HG03095 (cell line): ENCODE measurements at regions not wholly inside any gene's neighbourhood (a gene's known extent, or its start where the extent isn't known, plus 50 kb on each side); places are given as distances from the start of the nearest gene placed in this dataset.
"Not testable (repeated sequence)": the region's sequence is repeated elsewhere in the genome, so short reads cannot be mapped to it uniquely, and the experiment has no call there.

Experiments
- ATAC-seq: cut with Tn5 transposase; IDR thresholded peaks from one replicate; pipeline ENCODE4 v1.9.1; 2021; ENCODE audit warnings: moderate library complexity; ENCODE audit not compliant: unreplicated experiment

DNA sequence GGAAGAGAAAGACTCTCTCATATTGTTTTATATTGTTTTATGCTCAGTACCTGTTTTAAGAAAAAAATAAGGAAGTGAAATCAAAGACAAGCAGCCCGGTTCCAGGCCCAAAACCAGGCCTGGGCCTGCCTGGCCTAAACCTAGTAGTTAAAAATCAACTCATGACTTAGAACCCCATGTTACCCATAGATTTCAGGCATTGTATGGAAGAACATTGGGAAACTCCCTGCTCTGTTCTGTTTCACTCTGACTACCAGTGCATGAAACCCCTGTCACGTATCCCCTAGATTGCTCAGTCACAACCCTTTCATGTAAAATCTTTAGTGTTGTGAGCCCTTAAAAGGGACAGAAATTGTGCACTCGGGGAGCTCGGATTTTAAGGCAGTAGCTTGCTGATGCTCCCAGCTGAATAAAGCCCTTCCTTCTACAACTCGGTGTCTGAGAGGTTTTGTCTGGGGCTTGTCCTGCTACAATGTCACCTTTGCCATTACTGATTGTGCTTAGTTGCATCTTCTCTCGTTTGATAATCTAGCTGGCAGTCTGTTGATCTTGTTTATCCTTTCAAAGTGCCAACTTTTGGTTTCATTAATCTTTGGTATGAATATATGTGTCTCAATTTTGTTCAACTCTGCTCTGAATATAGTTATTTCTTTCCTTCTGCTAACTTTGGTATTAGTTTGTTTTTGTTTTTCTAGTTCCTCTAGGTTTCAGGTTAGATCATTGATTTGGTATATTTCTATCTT lies 842.8 kb upstream of the NDST4 start:
- not testable (repeated sequence) for ATAC-seq

DNA sequence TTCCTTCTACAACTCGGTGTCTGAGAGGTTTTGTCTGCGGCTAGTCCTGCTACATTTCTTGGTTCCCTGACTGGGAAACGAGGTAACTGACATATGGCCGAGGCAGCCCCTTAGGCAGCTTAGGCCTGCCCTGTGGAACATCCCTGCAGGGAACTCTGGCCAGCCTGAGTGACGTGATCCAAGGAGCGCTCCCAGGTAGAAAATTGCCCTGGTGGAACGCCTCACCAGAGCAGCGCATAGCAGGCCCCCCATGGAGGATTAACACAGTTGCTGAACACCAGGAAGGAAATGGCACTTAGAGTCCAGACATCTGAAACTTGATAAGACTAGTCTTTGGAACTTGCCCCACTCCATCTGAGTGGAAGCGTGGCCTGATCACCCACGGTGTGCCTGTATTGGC lies 837.4 kb upstream of the NDST4 start:
- ATAC-seq, result peak; percentile 19

DNA sequence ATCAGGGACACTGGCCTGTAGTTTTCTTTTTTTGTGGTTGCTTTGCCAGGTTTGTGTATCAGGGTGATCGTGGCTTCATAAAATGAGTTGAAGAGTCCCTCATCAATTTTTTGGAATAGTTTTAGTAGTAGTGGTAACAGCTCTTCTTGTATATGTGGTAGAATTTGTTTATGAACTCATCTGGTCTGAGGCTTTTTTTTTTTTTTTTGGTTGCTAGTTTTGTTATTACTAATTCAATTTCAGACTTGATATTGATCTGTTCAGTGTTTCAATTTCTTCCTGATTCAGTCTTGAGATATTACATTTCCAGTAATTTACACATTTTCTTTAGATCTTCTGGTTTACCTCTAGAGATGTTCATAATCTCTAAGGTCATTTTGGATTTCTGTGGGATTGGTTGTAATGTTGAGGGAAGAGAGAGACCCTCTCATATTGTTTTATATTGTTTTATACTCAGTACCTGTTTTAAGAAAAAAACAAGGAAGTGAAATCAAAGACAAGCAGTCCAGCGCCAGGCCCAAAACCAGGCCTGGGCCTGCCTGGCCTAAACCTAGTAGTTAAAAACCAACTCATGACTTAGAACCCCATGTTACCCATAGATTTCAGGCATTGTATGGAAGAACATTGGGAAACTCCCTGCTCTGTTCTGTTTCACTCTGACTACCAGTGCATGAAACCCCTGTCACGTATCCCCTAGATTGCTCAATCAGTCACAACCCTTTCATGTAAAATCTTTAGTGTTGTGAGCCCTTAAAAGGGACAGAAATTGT lies 836.7 kb upstream of the NDST4 start:
- peak; percentile 66 for ATAC-seq

DNA sequence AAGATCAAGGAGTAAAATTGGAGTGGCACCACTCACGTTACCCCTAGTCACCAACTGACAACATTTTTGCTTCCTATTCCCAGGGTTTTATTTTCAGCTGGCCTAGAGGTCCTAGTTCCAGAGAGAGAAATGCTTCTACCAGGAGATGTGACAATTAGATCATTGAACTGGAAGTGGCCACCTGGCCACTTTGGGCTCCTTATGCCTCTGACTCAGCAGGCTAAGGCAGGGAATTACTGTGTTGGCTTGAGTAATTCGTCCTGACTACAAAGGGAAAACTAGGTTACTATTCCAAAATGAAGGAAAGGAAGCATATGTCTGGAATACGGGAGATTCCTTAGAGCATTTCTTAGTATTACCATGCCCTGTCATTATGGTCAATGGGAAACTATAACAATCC lies 831.6 kb upstream of the NDST4 start:
- no peak for ATAC-seq

DNA sequence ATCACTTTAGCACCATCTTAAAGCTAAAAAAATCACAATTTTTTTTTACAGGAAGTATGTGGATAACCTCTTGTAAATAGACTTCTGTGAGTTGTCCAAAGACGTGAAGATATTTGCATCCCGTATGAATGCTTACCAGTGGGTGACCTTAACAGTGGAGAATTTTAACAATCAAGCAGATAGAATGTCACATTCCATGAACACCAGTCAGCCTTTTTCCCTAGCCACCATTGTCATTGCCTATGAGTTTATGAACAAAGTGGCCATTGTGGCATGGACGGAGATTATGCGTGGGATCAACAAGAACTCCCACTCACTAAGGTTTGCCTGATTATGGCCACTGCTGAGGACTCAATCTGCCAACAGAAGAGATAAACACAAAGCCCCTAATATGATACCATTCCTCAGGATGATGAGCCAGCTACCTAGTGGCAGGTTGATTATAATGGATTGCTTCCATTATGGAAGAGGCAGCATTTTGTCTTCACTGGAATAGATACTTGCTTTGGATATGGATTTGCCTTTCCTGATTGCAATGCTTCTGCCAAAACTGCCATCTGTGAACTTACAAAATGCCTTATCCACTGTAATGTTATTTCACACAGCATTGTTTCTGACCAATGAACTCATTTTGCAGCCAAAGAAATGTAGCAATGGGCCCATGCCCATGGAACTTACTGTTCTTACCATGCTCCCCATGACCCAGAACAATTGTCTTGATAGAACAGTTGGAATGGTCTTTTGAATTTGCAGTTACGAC lies 830.9 kb upstream of the NDST4 start:
- ATAC-seq, result no peak

GRCh38 chr4:115938764-115939443 lies 825.5 kb upstream of the NDST4 start:
- ATAC-seq, result no peak

GRCh38 chr4:115929373-115929772 lies 816.0 kb upstream of the NDST4 start:
- no peak for ATAC-seq

DNA sequence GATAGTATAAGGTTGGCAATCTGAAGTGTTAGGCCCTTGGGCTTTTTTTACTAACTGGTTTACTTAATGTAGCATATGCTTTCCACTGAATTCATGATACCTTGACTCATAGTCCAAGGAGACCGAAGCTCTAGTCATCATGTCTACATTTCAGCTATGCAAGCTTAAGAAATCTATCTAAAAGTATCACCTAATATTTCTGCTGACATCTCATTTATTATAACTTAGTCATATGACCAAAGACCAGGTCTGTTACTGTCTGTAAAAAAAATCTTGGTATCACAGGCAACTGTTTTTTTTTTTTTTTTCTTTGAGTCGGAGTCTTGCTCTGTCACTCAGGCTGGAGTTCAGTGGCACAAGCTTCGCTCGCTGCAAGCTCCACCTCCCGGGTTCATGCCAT lies 814.0 kb upstream of the NDST4 start:
- ATAC-seq, result no peak

DNA sequence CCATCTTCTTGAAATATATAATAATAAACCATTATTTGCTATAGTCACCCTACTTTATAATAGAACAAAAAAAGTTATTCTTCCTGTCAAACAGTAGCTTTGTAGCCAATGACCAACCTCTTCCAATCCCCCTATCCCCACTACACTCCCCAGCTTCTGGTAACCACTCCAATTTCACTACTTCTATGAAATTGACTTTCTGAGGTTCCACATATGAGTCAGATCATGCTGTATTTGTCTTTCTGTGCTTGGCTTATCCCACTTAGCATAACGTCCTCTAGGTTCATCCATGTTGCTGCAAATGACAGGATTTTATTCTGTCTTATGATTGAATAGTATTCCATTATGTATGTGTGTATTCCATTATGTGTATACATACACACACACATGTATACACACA lies 809.7 kb upstream of the NDST4 start:
- no peak for ATAC-seq

- ATAC-seq, result no peak
These were observed 807.2 kb upstream of the NDST4 start for GRCh38 chr4:115920637-115921036.

GRCh38 chr4:115918149-115918548 lies 804.7 kb upstream of the NDST4 start:
- no peak for ATAC-seq

- ATAC-seq, result no peak
These were observed 793.0 kb upstream of the NDST4 start for GRCh38 chr4:115906428-115906827.

GRCh38 chr4:115883847-115884246 lies 770.4 kb upstream of the NDST4 start:
- no peak for ATAC-seq

DNA sequence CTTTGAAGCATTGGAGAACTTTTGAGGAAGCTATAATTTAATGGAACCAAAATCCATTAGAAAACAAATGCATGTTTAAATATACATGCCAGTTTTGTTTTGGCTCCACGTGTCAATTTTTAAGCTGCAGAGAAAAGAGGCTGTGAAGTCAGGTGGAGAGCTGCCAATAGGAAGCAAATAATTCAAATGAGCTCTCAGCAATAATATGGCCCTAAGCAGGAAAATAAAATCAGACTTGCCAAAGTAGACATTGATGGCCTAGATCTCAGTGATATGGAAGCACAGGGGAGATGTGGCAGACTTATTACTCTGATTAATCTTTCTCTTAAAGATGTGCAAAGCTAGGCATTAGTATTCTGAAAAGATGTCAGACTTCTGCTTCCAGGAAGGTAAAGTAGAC lies 769.8 kb upstream of the NDST4 start:
- no peak for ATAC-seq

- ATAC-seq, result no peak
These were observed 759.6 kb upstream of the NDST4 start for GRCh38 chr4:115873048-115873447.

GRCh38 chr4:115871596-115871995 lies 758.2 kb upstream of the NDST4 start:
- no peak for ATAC-seq

GRCh38 chr4:115866364-115866896 lies 753.0 kb upstream of the NDST4 start:
- ATAC-seq, result no peak

DNA sequence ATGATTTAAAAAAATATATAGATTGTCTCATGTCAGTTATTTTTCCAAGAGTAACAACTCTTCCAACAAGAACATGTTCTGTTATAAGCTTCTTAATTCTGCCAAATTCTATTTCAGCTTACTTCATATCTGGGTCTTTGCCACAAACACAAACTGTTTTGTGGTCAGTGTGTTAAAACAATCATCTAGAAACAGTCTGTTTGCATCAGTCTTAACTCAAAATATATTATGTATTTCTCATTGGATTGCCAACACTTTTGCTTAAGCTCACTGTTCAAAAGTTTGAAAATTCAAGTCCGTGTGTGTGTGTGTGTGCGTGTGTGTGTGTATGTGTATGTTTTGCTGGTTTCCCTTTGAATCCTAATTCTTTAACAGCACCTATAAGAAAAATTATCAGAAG lies 752.3 kb upstream of the NDST4 start:
- no peak for ATAC-seq

- ATAC-seq, result no peak
These were observed 739.3 kb upstream of the NDST4 start for GRCh38 chr4:115852767-115853091.

GRCh38 chr4:115851918-115852766 lies 738.7 kb upstream of the NDST4 start:
- ATAC-seq, result peak; percentile 56
